NCI-H1092 (cell line): ENCODE measurements at regions not wholly inside any gene's neighbourhood (a gene's known extent, or its start where the extent isn't known, plus 50 kb on each side); places are given as distances from the start of the nearest gene placed in this dataset.
A peak's percentile ranks its signal among the peaks of the same experiment; 100 is the strongest.
"Not testable (repeated sequence)": the region's sequence is repeated elsewhere in the genome, so short reads cannot be mapped to it uniquely, and the experiment has no call there.

Source experiments
- DNase-seq: peaks from one replicate; lab custom pipeline; 2025; lab: John Stamatoyannopoulos, UW

- DNase-seq = no peak
Measured at GRCh38 chr9:81814401-81814793, 113.8 kb upstream of the SPATA31D4 start.

- DNase-seq = no peak
Measured at GRCh38 chr9:81814794-81815464, 113.3 kb upstream of the SPATA31D4 start.

DNA sequence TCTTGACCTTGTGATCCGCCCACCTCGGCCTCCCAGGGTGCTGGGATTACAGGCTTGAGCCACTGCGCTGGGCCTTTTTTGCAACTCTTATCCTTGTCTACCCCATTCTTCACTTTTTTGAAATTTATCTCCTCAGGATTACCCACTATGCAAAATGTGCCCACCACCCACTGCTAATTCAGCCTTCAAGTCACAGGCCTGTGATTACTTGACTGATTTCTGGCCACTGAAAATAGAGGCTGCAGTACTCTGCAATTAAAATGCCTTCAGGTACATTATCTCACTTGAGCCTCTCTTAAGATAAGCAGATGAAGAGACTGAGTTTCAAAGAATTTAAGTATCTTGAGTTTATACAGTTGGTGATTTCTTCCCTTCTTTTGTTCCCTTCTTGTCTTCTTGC, 112.4 kb upstream of the SPATA31D4 start:
- DNase-seq = no peak

DNA sequence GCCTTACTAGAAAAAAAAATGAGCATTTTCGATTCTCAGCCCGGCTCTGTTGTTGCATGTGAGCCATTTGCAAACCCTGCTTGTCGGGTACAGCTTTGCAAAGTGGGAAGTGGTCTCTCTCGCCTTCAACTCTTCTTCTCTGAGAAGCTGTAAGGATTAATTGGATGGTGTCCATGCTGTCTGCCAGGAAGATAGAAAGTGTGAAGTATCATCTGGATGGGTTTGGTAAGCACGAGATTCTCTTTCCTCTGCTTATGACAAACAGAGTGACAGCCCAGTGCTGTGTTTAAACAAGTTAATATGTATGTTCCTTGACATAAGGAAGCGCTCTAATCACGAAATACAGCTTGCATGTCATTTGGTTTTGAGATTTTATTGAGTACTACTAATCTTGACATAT, 109.1 kb upstream of the SPATA31D4 start:
- DNase-seq = no peak

- no peak for DNase-seq
Measured at GRCh38 chr9:81819859-81820546, 108.2 kb upstream of the SPATA31D4 start.

DNA sequence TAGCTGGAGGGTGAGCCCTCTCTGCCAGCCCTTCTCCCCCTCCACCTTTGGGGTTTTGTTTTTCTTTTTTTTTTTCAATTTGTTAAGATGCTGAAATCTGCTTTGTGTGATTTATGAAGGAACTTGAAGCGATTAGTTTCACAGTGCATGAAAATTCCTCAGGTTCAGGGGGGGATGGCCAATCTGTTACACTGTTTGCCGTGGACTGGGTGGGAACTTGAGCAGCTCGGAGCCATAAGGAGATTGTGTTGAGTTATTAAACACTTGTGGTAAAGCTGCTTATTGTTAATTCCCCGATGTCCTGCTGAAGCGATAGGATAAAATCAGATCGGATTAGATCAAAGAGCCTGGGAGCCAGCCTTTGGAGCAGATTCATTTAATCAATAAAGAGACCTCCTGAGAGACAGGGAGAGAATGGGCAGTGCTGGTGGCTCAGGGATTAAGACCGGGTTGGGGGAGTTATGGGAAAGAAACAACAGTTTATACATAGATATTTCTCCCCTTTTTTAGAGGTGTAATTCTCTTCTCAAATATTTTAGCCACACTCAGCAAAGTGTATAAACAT, 105.8 kb upstream of the SPATA31D4 start:
- no peak for DNase-seq

- no peak for DNase-seq
Measured at GRCh38 chr9:81822967-81823366, 105.3 kb upstream of the SPATA31D4 start.

DNA sequence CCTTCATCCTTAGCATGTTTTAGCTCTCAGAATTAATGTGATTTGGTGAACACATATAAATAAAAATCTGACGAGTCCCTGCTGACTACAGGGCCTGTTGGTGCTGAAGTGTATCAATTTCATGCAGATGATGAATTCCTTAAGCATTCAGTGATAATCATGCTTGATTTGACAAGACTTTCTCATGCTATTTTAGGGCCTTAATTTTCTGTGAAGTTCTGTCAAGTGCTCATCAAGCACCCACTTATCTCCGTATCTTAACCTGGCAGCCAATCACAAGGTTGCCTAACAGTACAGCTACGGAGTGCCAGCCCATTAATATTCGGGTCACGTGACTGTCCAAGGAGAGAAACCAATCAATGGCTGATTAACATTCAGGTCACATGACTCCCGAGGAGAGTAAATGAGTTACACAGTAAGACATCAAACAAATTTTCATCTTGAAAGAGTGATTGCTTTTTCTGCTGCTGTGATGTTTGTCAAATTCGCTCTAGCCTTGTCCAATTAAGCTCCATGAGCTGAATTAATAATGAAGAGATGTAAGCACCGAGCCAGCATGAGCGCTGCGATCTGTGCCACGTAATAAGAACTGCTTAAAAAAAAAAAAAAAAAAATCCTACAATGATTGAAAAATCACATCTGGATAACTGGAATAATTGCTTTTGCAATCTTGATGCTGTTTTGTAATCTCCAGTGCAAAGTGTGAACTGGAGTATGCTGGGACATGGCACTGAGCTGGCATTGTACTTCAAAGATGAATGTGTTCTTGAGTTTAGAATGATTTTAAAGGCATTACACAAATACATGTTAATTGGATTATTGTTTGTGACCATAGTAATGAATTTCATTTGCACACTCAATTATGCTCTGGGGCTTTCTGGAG, 104.3 kb upstream of the SPATA31D4 start:
- no peak for DNase-seq

- no peak for DNase-seq
Measured at GRCh38 chr9:81824802-81825730, 103.2 kb upstream of the SPATA31D4 start.

DNA sequence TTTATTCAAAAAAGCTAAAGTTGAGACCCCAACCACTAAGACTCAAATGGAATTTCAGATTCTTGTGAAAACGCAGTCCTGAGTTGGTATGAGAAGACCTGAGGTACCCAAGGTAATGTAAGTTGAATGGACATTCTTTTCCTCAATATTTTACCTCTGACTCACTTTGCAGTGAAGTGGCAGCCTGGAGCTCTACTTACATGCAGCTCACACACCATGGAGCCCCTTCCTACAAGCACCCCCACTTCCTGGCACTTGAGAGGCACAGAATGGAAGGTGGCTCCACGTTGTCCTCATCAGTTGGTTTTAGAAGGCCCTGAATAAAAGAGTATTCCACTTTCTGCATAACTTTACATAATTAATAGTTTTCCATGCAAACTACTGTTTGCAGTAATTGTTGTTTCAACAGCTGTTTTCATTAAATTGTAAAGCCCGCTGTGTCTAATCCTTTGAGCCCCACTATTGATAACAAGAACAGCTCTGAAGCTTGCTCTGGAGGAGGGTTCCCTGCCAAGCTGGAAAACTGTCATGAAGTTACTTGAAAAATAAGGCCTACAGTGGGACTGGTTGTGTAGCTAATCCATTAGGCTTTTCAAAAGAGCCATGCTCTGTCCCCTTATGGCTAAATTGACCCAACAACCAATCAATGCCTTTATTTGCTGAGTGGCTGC, 102.2 kb upstream of the SPATA31D4 start:
- DNase-seq = no peak

GRCh38 chr9:81826517-81826906, 101.7 kb upstream of the SPATA31D4 start:
- peak; percentile 78 for DNase-seq

DNA sequence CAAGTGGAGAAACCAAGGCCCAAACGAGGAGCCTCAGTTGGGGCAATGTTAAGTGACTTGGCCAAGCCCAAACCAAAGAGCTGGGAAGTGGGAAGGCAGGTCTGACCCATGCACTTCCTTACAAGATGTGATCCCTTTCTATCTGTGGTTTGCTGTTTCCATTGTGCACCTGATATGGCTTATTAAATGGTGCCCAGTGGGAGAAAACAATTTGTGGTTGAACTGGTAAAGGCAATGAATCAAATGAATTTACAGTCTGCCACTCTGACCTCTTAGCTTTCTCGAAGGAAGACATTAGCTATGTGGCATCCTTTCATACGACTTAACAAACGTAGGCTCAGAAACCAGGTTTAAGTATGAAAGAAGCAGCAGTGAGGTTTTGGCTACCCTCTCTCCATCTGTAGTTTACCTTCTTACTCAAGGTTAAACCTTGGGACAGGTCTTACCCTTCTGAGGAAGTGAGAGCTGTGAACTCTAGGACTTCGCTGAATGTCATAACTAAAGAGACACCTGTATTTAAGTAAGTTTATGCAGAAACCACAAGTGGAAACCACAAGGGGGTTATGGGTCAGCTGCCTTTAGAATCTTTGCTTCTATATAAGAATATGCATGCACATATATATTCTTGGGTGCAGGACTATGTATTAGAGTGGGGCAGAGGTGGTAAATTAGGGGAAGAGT, 100.5 kb upstream of the SPATA31D4 start:
- DNase-seq = no peak

DNA sequence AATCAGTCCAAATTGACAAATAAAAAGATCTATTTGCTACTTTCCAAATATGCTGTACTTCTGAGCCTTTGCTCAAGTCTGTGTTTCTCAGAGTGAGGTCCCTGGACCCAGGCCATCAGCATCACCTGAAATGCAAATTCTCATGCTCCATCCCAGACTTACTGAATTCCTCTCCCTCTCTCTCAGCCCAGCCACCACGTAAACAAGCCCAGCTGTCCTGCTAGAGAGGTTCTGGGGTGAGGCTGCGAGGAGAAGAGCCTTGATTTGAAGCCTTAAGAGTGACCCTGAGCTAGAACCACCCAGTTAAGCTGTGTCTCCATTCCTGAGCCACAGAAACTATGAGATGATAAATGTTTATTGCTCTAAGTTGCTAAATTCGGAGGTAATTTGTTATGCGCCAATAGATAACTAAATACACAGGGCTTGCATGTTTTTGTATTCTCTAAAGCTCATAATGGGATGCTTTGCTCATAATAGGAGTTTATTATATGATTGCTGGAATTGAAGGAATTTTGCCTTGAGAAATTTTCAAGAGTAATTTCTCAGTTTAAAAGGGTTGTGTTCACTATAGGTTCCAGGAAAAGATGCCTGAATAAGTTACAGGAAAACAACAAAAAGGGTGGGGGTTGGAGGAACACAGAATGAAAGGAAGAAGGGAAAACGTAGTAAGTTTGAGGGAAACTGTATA, 98.9 kb upstream of the SPATA31D4 start:
- no peak for DNase-seq

GRCh38 chr9:81830431-81830830, 97.8 kb upstream of the SPATA31D4 start:
- DNase-seq = not testable (repeated sequence)

DNA sequence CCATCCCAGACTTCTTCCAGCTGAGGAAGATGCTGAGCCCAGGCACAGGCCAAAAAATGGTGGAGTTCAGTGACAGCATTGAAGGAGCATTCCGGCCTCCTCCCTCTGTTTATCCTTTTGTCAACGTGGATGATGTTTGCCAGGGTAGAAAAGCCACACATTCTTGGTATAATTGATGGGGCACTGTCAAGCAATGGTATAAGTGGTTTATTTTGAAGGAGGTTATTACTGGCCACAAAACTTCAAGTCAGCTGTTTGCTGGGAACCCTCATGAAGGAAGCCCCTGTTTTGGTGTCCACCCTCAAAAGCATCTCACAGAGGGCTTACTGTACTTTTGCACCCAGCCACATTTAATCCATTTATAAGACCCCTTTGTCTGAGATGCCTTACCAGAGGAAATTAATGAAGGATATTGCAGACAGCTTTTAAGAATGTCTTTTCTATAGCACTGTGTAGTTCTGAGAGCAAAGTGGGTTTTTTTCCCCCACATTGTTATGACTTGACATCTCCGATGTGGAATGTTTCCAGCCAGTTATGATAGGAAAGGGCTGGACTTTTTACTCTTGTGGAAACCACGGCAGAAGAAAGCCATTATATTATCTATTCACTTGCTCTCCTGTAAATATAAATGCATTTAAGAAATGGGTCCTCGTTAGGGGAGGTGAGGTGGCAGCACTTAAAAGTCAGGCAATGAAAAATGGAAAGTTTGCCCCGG, 95.5 kb upstream of the SPATA31D4 start:
- no peak for DNase-seq

GRCh38 chr9:81833563-81834345, 94.5 kb upstream of the SPATA31D4 start:
- DNase-seq = no peak

DNA sequence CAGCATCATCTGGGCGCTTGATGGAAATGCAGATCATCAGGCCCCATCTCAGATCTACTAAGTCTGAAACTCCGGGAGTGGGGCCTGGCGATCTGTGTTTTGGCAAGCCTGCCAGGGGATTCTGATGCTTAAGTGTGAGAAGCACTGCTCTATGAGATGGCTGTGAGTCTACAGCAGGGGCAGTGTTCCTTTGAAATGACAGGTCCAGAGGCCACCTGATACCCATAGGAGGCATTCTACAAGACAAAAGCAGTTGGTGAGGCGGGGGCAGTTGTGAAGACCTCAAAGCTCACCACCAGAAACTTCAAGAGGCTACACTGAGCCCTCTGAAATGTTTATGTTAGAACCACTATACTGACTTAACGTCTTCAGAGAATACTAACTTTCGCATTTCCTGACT, 86.9 kb upstream of the SPATA31D4 start:
- no peak for DNase-seq

DNA sequence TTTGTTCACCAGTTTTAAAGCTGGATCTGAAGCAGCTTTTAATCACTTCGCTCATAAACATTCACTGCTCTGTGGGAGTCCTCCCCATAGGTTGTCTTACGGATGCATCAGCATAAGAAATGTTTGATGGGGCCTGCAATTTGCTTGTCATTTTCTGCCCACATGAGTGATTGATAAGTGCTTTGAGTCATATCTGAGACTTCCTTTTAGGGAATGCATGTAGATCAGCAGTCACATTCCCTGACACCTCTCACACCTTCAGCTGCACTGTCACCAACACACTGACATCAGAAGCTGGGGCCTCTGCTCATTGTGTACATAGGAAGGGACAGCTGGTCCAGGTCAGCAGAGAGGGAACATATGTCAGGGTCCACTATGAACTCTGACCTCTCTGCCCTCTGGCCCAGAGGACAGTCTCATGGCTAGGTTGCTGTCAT, 84.1 kb upstream of the SPATA31D4 start:
- no peak for DNase-seq
